ENCODE measurements at regions not wholly inside any gene's neighbourhood (a gene's known extent, or its start where the extent isn't known, plus 50 kb on each side); places are given as distances from the start of the nearest gene placed in this dataset.

GRCh38 chr2:204272610-204273287 lies 272.5 kb upstream of the PARD3B start:
- no peak for TF ChIP-seq CTCF (IDR thresholded peaks at IDR 0.05; ENCODE audit: poor library complexity)
- no peak for TF ChIP-seq EZH2phosphoT487 (IDR thresholded peaks at IDR 0.05; ENCODE audit: low read depth, severe bottlenecking, unreplicated experiment)
